Motor neuron (in vitro differentiated cells): ENCODE measurements at regions not wholly inside any gene's neighbourhood (a gene's known extent, or its start where the extent isn't known, plus 50 kb on each side); places are given as distances from the start of the nearest gene placed in this dataset.
A peak's percentile ranks its signal among the peaks of the same experiment; 100 is the strongest.

ENCODE experiments used
- ATAC-seq, 8 experiments: fragments of 200-7000 bp; cut with Tn5 transposase; replicated peaks in 6 of 8; 2 replicates each; pipeline ENCODE4 v1.8.0; 2021; ENCODE audit warnings: mild to moderate bottlenecking in 8 of 8, moderate library complexity in 8 of 8
- H3K27ac ChIP-seq, 2 donors: fragments of 250-450 bp; sonication (Bioruptor Pico); 2 replicates each; pipeline ENCODE4 v1.9.0; 2021; ENCODE audit warnings: antibody characterized with exemption in 2 of 2, mild to moderate bottlenecking in 2 of 2, moderate library complexity in 1 of 2
- H3K4me1 ChIP-seq, 2 donors: fragments of 250-450 bp; sonication (Bioruptor Pico); replicated peaks in 1 of 2; 2 replicates each; pipeline ENCODE4 v1.6.1; 2021; ENCODE audit warnings: antibody characterized with exemption in 2 of 2, mild to moderate bottlenecking in 2 of 2, moderate library complexity in 1 of 2
- H3K4me3 ChIP-seq, 5 donors: fragments of 250-450 bp; sonication (Bioruptor Pico); 2 replicates each; pipeline ENCODE4 v1.9.0; 2021; ENCODE audit warnings: antibody characterized with exemption in 5 of 5, mild to moderate bottlenecking in 5 of 5, moderate library complexity in 4 of 5
- WGBS, 10 experiments: fragments of 450-650 bp; shearing (Covaris generic); methylation state at CpG; one replicate each; pipeline ENCODE4 v1.0.0; 2022; 5-methylcytosine and 5-hydroxymethylcytosine counted together
- in situ Hi-C, 9 experiments: fragments of 400-800 bp; cut with MboI; loops; one replicate each; pipeline ENCODE4 v1.15.0; 2021; ENCODE audit warnings: low sequenced_read_pairs in 9 of 9, low pct_unique_long_range_greater_than_20kb in 2 of 9; ENCODE audit not compliant: unreplicated experiment in 9 of 9

DNA sequence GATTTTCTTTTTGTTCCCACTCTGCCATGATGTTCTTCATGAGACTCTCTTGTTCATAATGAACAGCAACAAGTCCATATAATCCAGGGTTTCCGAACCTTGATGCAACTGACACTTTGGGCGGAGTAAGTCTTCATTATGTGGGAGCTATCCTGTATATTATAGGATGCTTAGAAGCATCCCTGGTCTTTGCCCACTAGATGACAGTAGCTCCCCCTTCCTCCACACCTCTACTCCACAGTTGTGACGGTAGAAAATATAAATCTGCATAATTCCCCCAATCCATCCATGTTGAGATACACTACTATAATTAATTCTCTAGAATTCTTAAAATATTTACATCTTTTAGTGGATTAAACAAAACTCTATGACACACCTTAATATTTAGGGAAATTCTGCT lies 482.2 kb upstream of the CELF4 start:
- Histone ChIP-seq H3K27ac (no peak overlapping the region), H3K4me1 (no peaks in the 10 kb centered on the region), H3K4me3 (no peak overlapping the region)
- no peak for ATAC-seq
- whole genome bisulfite sequencing, 10 experiments: 59 to 93% (median 74%) methylated on average over 1 to 3 of the region's 3 CpGs; no CpG with 5 or more reads in 2 of the 10 experiments
- in situ Hi-C loops: no loop called here

DNA sequence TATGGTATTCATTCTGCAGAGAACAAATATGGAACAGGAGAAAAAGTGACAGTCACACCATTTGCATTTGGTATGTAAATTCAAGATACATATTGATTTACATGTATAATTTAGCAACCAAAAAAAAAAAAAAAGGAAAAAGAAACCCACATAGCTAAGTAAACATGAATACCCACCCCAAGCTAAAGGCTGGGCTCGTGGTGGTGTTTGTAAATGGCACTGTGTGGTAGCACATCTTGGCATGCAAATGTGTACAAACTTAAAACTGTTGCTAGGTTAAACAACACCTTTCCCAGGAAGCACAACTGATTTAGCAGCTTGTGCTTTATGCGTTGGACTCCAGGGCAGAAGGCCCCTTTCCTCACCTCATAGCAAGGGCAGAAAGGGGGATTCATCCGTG lies 481.1 kb upstream of the CELF4 start:
- in situ Hi-C loops: no loop called here
- Histone ChIP-seq H3K4me1 (no peaks in the 10 kb centered on the region), H3K4me3 (no peak overlapping the region), H3K27ac (no peak overlapping the region)
- WGBS, 10 experiments: 0 to 100% (median 84%) methylated on average over 1 to 3 of the region's 3 CpGs; no CpG with 5 or more reads in 1 of the 10 experiments
- ATAC-seq: peak in 2 of 8 experiments; percentile 26 to 90

DNA sequence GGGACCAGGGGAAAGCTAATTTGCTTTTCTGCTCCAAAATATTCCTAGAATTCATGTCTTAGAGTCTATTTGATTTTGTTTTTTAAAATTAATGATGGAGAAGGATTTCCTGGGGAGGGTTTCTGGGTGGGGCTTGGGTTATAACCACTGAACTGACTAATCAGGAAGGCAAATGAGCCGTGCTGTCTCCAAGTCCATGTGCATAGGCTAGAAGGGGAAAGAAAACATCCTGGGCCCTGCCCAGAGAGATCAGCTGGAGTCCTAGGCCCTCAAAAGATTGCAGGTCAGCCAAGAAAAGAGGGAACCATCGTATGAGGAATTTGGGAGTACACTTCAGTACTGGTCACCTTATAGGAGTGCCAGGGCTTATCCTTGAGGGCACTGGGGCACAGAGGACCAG lies 480.2 kb upstream of the CELF4 start:
- H3K27ac ChIP-seq: no peak overlapping the region
- WGBS, 10 experiments: 0 to 100% (median 58%) methylated on average over 1 to 2 of the region's 2 CpGs; no CpG with 5 or more reads in 4 of the 10 experiments
- in situ Hi-C loops: no loop called here
- H3K4me3 ChIP-seq: no peak overlapping the region
- ATAC-seq: peak in 3 of 8 experiments; percentile 11 to 71 (median 64)
- H3K4me1 ChIP-seq: peaks cover 1 to 3% of the 10 kb centered on the region in 2 donors

DNA sequence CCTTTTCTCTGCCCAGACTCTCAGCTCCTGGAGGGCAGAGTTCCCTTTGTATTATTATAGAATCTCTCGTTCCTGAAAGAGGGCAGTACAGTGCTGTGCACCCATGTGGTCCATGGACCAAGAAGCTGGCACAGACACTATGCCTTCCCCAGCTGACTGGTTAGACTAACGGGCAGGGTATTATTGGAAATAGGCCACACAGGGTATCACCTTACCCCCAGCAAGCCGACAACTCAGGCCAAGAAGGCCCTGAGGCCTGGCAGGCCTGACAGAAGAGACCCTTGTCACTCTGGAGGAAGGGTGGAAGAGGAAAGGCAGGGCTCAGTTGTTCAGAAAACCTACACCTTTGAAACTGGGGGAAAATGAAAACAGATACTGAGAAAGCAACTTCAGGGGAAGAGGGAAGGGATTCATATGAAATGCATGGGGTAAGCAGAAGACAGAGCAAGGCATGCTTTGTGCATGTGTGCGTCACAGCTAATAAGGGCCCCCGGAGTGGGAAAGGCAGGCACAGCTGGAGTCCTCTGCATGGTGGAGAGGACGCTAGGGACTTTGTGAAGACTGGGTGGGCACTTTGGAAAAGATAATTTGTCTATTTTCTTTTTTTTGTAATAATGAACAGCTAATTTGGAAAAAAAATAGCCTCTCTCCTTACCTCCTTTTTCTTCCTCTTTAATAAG lies 476.8 kb upstream of the CELF4 start:
- Histone ChIP-seq H3K27ac (no peak overlapping the region), H3K4me3 (no peak overlapping the region), H3K4me1 (peaks cover 6 to 8% of the 10 kb centered on the region in 2 donors)
- WGBS, 10 experiments: 0 to 100% (median 82%) methylated on average over 1 to 5 of the region's 6 CpGs; no CpG with 5 or more reads in 1 of the 10 experiments
- no peak for ATAC-seq
- in situ Hi-C loops: no loop called here

DNA sequence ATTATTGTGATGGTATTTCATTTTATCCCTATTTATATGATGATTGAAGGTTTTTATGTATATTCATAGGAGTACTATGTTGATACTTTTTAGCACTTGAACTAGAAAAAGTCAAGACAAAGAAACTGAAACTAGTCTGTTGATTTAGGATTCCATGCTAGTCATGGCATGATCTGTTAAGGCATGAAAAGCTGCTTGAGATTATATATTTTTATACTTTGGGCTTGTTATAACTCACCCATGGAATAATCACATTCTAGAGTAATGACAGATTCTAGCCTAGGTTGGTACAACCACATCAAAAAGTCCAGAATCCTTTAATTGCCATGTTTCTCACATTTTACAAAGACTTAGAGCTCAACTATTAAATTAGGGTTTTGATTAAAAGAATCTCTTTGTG lies 472.6 kb upstream of the CELF4 start:
- H3K4me1 ChIP-seq: peaks cover 6 to 11% of the 10 kb centered on the region in 2 donors
- H3K27ac ChIP-seq: no peak overlapping the region
- in situ Hi-C loops: no loop called here
- ATAC-seq: no peak
- no peak overlapping the region for H3K4me3 ChIP-seq

DNA sequence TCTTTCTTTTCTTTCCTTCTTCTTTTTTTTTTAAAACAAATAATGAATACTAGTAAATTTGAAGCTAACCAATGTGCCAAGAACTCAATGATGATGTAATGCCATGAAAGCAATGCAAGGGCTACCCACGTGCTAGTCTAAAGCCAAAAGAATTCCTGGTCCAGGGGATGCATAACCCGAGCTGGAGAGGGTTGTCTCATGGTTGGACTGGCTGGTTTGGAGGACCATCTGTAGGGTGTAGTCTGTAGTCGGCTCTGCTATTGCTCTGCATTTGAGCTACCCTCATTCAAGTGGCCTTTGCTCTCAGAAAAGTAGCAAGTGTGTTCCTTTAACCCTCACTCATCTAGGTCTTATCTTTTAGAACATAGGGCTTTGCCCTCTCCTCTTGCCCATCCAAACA lies 469.6 kb upstream of the CELF4 start:
- ATAC-seq: peak in 4 of 8 experiments; percentile 28 to 94 (median 70)
- in situ Hi-C loops: no loop called here
- peaks cover 0 to 3% of the 10 kb centered on the region in 2 donors for H3K4me1 ChIP-seq
- no peak overlapping the region for H3K4me3 ChIP-seq
- H3K27ac ChIP-seq: no peak overlapping the region
- WGBS, 10 experiments: 0 to 85% (median 80%) methylated on average over 1 to 3 of the region's 3 CpGs; no CpG with 5 or more reads in 4 of the 10 experiments

DNA sequence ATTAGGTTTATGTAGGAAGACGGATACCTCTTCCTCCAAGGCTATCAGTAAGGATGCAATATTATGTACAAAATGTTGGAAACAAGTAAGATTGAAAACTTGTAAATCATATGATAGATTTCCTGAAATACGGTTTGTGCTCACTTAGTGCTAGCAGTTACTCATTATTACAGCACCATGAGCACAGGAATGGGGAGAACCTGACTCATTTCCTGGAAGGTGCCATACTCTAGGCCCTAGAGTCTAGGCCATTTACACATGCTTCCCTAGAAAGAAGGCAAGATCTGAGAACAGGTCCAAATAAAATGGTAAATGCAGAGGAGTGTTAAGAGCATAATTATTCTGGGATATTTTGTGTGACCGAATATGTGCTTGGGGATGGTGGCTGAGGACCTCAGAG lies 467.7 kb upstream of the CELF4 start:
- H3K4me1 ChIP-seq: peaks cover 0 to 3% of the 10 kb centered on the region in 2 donors
- peak in 1 of 8 experiments; percentile 27 for ATAC-seq
- H3K27ac ChIP-seq: no peak overlapping the region
- 0 to 100% (median 75%) methylated on average over 1 to 3 of the region's 3 CpGs; no CpG with 5 or more reads in 2 of the 10 experiments for WGBS, 10 experiments
- H3K4me3 ChIP-seq: no peak overlapping the region
- in situ Hi-C loops: no loop called here

DNA sequence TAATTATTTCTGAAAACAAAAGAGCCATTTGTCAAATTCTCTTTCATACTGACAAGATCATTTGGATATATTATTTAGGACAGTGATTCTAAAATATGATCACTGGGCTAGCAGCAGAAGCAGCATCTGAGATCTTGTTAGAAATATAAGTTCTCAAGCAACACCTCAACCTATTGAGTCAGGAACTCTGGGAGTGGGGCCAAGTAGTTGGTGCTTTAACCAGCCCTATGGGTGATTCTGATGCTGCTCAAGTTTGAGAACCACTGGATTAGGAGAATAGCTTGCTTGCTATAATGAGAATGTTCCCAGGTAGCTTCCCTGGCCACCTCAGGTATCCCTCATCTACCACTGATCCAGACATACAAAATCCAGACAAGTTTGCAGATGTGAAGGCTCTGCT lies 466.9 kb upstream of the CELF4 start:
- in situ Hi-C loops: no loop called here
- H3K27ac ChIP-seq: no peak overlapping the region
- no peak for ATAC-seq
- no peak overlapping the region for H3K4me3 ChIP-seq
- peaks cover 0 to 3% of the 10 kb centered on the region in 2 donors for H3K4me1 ChIP-seq

DNA sequence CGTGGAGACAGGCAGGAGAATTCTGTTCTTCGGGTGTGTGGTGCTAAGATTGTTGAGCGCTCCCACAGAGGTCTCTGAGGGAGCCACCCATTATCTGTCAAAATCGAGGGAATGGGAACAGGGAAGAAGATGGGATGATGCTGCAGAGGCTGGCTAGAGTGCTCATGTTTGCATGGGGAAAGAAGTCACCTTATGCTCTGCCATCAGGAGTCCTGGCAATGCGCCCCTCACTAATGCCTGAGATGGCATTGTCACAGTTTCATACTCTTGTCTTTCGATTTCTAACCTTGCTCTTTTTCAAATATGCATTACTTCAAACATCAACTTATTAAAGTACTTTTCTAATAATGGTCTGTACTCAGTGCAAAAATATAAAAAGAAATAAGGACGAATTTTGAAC lies 463.3 kb upstream of the CELF4 start:
- Histone ChIP-seq H3K4me1 (no peaks in the 10 kb centered on the region), H3K27ac (no peak overlapping the region), H3K4me3 (no peak overlapping the region)
- in situ Hi-C loops: no loop called here
- no peak for ATAC-seq
- WGBS, 10 experiments: 0 to 96% (median 70%) methylated on average over 1 to 6 of the region's 7 CpGs

DNA sequence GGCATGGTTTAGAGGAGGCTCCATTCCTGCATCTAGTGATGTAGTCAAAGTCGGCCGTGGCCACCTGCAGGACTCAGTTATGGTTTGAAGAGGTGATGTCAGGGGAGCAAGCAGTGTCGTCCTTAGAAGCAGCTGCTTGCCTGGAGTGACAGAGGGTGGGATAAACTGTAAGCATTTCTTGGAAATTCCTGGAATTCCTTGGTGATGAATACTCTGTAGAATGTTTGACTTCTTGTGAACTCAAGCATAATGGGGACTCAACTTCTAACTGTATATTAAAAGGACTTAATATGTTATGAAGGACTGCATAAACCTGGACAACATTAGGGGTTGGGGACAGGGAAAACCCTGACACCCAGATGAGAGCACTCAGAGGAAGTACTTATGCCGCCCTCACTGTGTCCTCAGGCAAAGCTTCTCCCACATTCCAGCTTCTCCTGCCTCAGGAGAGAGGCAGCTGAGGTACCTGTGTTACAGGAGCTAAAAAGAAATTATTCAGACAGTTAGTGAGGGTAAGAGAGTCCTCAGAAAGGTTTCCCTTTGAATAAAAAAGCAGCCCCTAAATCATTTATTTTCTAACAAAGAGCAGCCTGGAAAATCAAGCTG lies 459.9 kb upstream of the CELF4 start:
- Histone ChIP-seq H3K4me3 (no peak overlapping the region), H3K4me1 (no peaks in the 10 kb centered on the region), H3K27ac (no peak overlapping the region)
- ATAC-seq: peak in 4 of 8 experiments; percentile 23 to 80 (median 50)
- in situ Hi-C loops: no loop called here
- 4 to 80% (median 50%) methylated on average over 2 to 4 of the region's 4 CpGs; no CpG with 5 or more reads in 4 of the 10 experiments for WGBS, 10 experiments

DNA sequence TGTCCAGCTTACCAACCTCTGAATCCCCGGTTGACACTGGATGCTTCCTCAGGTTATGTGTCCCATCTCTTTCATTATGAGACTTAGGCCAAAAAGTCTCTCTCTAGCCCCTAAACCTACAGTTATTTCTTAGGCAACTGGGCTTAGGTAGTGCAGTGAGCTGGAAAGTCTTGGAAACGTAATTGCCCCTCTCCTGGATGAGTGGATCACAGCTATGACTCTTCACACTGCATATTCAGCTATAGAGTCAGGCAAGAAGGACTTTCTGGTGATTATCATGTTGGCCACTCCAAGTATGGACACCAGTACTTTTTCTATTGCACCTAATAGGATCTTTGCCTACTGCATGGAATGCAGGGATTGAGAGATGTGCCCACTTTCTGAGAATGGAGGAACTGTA lies 458.3 kb upstream of the CELF4 start:
- H3K27ac ChIP-seq: no peak overlapping the region
- 0 to 100% (median 52%) methylated on average over 1 to 2 of the region's 2 CpGs; no CpG with 5 or more reads in 6 of the 10 experiments for WGBS, 10 experiments
- in situ Hi-C loops: no loop called here
- ATAC-seq: no peak
- H3K4me1 ChIP-seq: no peaks in the 10 kb centered on the region
- no peak overlapping the region for H3K4me3 ChIP-seq

DNA sequence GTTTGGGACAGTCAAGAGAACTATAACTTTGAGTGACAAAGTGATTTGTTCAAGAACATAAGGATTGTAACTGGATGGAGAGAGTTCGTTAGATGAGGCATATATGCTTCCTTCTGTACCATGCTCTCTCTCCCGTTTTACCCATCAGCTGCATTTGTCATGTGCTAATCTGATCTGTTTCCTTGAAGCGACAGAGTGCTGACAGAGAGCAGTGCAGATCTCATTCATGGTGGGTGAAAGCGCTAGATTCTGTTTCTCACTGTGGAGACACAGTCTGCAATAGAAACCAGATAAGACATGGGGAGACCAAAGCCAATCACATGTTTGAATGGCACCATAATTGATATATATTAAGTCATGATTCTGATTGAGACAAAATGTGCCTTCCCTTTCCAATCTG lies 456.6 kb upstream of the CELF4 start:
- H3K4me1 ChIP-seq: no peaks in the 10 kb centered on the region
- 13 to 89% (median 67%) methylated on average over 2 to 4 of the region's 4 CpGs; no CpG with 5 or more reads in 1 of the 10 experiments for WGBS, 10 experiments
- in situ Hi-C loops: no loop called here
- H3K4me3 ChIP-seq: no peak overlapping the region
- H3K27ac ChIP-seq: no peak overlapping the region
- peak in 1 of 8 experiments; percentile 12 for ATAC-seq

DNA sequence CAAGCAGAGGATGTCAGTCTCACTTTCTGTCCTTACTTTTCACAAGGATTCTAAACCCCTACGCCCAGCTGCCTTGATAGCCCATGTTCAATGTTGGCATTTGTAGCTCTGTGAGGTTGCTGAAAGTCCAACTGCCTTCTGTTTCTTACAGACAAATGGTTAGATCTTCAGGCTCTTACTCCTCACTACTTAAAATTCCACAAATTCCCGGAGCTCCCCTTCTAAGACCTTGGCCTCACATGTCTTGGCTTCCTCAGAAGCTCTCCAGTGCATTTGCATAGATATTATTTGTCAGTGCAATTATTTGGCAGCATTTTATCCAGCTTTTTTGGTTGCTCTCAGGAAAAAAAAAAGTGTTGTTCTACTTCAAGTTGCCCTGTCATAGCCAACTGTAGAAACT lies 453.7 kb upstream of the CELF4 start:
- no peaks in the 10 kb centered on the region for H3K4me1 ChIP-seq
- no peak overlapping the region for H3K4me3 ChIP-seq
- WGBS, 10 experiments: 0 to 100% (median 52%) methylated on average over 1 to 2 of the region's 2 CpGs; no CpG with 5 or more reads in 2 of the 10 experiments
- peak in 1 of 8 experiments; percentile 45 for ATAC-seq
- H3K27ac ChIP-seq: no peak overlapping the region
- in situ Hi-C loops: no loop called here
